WTC11 (cell line): ENCODE measurements at regions not wholly inside any gene's neighbourhood (a gene's known extent, or its start where the extent isn't known, plus 50 kb on each side); places are given as distances from the start of the nearest gene placed in this dataset.
A peak's percentile ranks its signal among the peaks of the same experiment; 100 is the strongest.

Experiments
- ATAC-seq: fragments of 200-7000 bp; cut with Tn5 transposase; 2 replicates; pipeline ENCODE4 v1.10.0; 2021; ENCODE audit warnings: mild to moderate bottlenecking, moderate library complexity
- CTCF ChIA-PET: fragments of 300-600 bp; sonication (Branson Sonifier 250); formaldehyde crosslinking; loops from one replicate; lab custom pipeline; 2021; ENCODE audit warnings: antibody characterized with exemption; lab: Charles Lee
- POLR2A ChIA-PET: fragments of 350-600 bp; sonication (Branson Sonifier 250); formaldehyde crosslinking; loops from one replicate; lab custom pipeline; 2021; ENCODE audit warnings: antibody characterized with exemption; lab: Charles Lee
- DNase-seq: peaks from one replicate; pipeline ENCODE4 v3.0.0; 2021; ENCODE audit warnings: low spot score
- H3K27ac Mint-ChIP-seq: 2 replicates; pipeline ENCODE4 v1.8.0; 2021; ENCODE audit warnings: mixed read lengths
- H3K27me3 Mint-ChIP-seq: 2 replicates; pipeline ENCODE4 v1.8.0; 2021; ENCODE audit warnings: low read depth, mild to moderate bottlenecking, moderate library complexity, mixed read lengths
- H3K36me3 Mint-ChIP-seq: 2 replicates; pipeline ENCODE4 v1.8.0; 2021; ENCODE audit warnings: mixed read lengths
- H3K4me1 Mint-ChIP-seq: 2 replicates; pipeline ENCODE4 v1.8.0; 2022; ENCODE audit warnings: mixed read lengths
- H3K4me3 Mint-ChIP-seq: 2 replicates; pipeline ENCODE4 v1.8.0; 2021; ENCODE audit warnings: mild to moderate bottlenecking, moderate library complexity, mixed read lengths
- H3K9me3 Mint-ChIP-seq: 2 replicates; pipeline ENCODE4 v1.8.0; 2021; ENCODE audit warnings: mixed read lengths
- ATF1 ChIP-seq: sonication (generic); formaldehyde crosslinking; IDR thresholded peaks from 2 replicates; pipeline ENCODE4 v1.8.1; 2023; ENCODE audit warnings: mild to moderate bottlenecking, moderate library complexity, missing genetic modification reagents
- ATF3 ChIP-seq: sonication (generic); formaldehyde crosslinking; conservative IDR thresholded peaks from 2 replicates; pipeline ENCODE4 v1.8.1; 2022; ENCODE audit warnings: mild to moderate bottlenecking, missing genetic modification reagents
- CDX4 ChIP-seq: fragments of 250-450 bp; sonication (Bioruptor Pico); IDR thresholded peaks from 2 replicates; pipeline ENCODE4 v1.9.0; 2021; ENCODE audit warnings: moderate library complexity, mild to moderate bottlenecking, inconsistent platforms, borderline replicate concordance
- EMX1 ChIP-seq: fragments of 250-450 bp; sonication (Bioruptor Pico); IDR thresholded peaks from 2 replicates; pipeline ENCODE4 v1.8.0; 2021; ENCODE audit warnings: mild to moderate bottlenecking
- FOXP1 ChIP-seq: sonication (generic); formaldehyde crosslinking; IDR thresholded peaks from 2 replicates; pipeline ENCODE4 v1.8.0; 2022; ENCODE audit warnings: missing genetic modification reagents, mild to moderate bottlenecking, moderate library complexity, borderline replicate concordance
- HMGA2 ChIP-seq: fragments of 250-450 bp; sonication (Bioruptor Pico); IDR thresholded peaks from 2 replicates; pipeline ENCODE4 v1.4.0; 2021; ENCODE audit warnings: mild to moderate bottlenecking, moderate library complexity
- JAZF1 ChIP-seq: fragments of 250-450 bp; sonication (Bioruptor Pico); IDR thresholded peaks from 2 replicates; pipeline ENCODE4 v1.9.0; 2021; ENCODE audit warnings: moderate library complexity, mild to moderate bottlenecking, inconsistent platforms
- MYBL2 ChIP-seq: sonication (generic); formaldehyde crosslinking; IDR thresholded peaks from 2 replicates; pipeline ENCODE4 v1.8.1; 2023; ENCODE audit warnings: mild to moderate bottlenecking, moderate library complexity, missing genetic modification reagents
- NFE2L1 ChIP-seq: sonication (generic); formaldehyde crosslinking; IDR thresholded peaks from 2 replicates; pipeline ENCODE4 v1.8.1; 2023; ENCODE audit warnings: missing genetic modification reagents
- NR1H2 ChIP-seq: sonication (generic); formaldehyde crosslinking; IDR thresholded peaks from 2 replicates; pipeline ENCODE4 v1.9.0; 2021; ENCODE audit warnings: mild to moderate bottlenecking, moderate library complexity, missing genetic modification reagents
- TP53 ChIP-seq: sonication (generic); formaldehyde crosslinking; IDR thresholded peaks from 2 replicates; pipeline ENCODE4 v1.8.1; 2023; ENCODE audit warnings: mild to moderate bottlenecking, missing genetic modification reagents
- ZNF138 ChIP-seq: sonication (generic); formaldehyde crosslinking; conservative IDR thresholded peaks from 2 replicates; pipeline ENCODE4 v1.8.1; 2022; ENCODE audit warnings: mild to moderate bottlenecking, moderate library complexity, missing genetic modification reagents
- ZNF219 ChIP-seq: sonication (generic); formaldehyde crosslinking; IDR thresholded peaks from 2 replicates; pipeline ENCODE4 v1.8.0; 2023; ENCODE audit warnings: missing genetic modification reagents, mild to moderate bottlenecking, borderline replicate concordance
- ZNF232 ChIP-seq: sonication (generic); formaldehyde crosslinking; IDR thresholded peaks from 2 replicates; pipeline ENCODE4 v1.8.0; 2022; ENCODE audit warnings: mild to moderate bottlenecking, missing genetic modification reagents
- ZNF671 ChIP-seq: fragments of 250-450 bp; sonication (Bioruptor Pico); IDR thresholded peaks from 2 replicates; pipeline ENCODE4 v1.8.0; 2021; ENCODE audit warnings: mild to moderate bottlenecking
- TF ChIP-seq, protein P1 (sequence below): sonication (generic); formaldehyde crosslinking; IDR thresholded peaks from 2 replicates; pipeline ENCODE4 v1.8.1; 2023; ENCODE audit warnings: mild to moderate bottlenecking, moderate library complexity, missing genetic modification reagents
- TF ChIP-seq, protein P2 (sequence below): sonication (generic); formaldehyde crosslinking; IDR thresholded peaks from 2 replicates; pipeline ENCODE4 v1.8.1; 2023; ENCODE audit warnings: mild to moderate bottlenecking, missing genetic modification reagents, moderate library complexity
- TF ChIP-seq, protein P3 (sequence below): sonication (generic); formaldehyde crosslinking; IDR thresholded peaks from 2 replicates; pipeline ENCODE4 v1.8.1; 2023; ENCODE audit warnings: mild to moderate bottlenecking, missing genetic modification reagents, moderate library complexity

GRCh38 chr18:29321561-29321960, 1144.6 kb upstream of the CDH2 start:
- TF ChIP-seq CDX4 (CRISPR knock-in tag) (no peak), EMX1 (CRISPR knock-in tag) (no peak), NR1H2 (CRISPR knock-in tag) (no peak), NFE2L1 (CRISPR knock-in tag) (no peak), TP53 (CRISPR knock-in tag) (no peak), ATF3 (CRISPR knock-in tag) (no peak), FOXP1 (no peak), ZNF138 (CRISPR knock-in tag) (no peak), JAZF1 (CRISPR knock-in tag) (no peak), MYBL2 (CRISPR knock-in tag) (no peak), ZNF671 (no peak), ZNF232 (no peak), ZNF219 (no peak)
- TF ChIP-seq, protein P1, sequence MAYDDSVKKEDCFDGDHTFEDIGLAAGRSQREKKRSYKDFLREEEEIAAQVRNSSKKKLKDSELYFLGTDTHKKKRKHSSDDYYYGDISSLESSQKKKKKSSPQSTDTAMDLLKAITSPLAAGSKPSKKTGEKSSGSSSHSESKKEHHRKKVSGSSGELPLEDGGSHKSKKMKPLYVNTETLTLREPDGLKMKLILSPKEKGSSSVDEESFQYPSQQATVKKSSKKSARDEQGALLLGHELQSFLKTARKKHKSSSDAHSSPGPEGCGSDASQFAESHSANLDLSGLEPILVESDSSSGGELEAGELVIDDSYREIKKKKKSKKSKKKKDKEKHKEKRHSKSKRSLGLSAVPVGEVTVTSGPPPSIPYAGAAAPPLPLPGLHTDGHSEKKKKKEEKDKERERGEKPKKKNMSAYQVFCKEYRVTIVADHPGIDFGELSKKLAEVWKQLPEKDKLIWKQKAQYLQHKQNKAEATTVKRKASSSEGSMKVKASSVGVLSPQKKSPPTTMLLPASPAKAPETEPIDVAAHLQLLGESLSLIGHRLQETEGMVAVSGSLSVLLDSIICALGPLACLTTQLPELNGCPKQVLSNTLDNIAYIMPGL (CRISPR knock-in tag), result no peak
- TF ChIP-seq, protein P2, sequence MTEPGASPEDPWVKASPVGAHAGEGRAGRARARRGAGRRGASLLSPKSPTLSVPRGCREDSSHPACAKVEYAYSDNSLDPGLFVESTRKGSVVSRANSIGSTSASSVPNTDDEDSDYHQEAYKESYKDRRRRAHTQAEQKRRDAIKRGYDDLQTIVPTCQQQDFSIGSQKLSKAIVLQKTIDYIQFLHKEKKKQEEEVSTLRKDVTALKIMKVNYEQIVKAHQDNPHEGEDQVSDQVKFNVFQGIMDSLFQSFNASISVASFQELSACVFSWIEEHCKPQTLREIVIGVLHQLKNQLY, result no peak
- TF ChIP-seq, protein P3, sequence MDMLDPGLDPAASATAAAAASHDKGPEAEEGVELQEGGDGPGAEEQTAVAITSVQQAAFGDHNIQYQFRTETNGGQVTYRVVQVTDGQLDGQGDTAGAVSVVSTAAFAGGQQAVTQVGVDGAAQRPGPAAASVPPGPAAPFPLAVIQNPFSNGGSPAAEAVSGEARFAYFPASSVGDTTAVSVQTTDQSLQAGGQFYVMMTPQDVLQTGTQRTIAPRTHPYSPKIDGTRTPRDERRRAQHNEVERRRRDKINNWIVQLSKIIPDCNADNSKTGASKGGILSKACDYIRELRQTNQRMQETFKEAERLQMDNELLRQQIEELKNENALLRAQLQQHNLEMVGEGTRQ (CRISPR knock-in tag), result no peak
- H3K4me1 Mint-ChIP-seq, result peaks cover 10% of the 10 kb centered on the region
- H3K27ac Mint-ChIP-seq, result no peak overlapping the region
- ATAC-seq (no peak), DNase-seq (no peak)
- H3K4me3 Mint-ChIP-seq, result no peak overlapping the region
- H3K9me3 Mint-ChIP-seq, result peaks cover 10% of the 10 kb centered on the region; the same call in 1 of the 2 replicates
- peaks cover 4% of the 10 kb centered on the region; the same call in 1 of the 2 replicates for H3K27me3 Mint-ChIP-seq
- ChIA-PET POLR2A (no interaction called here), CTCF (no interaction called here)
- H3K36me3 Mint-ChIP-seq, result no peaks in the 10 kb centered on the region

DNA sequence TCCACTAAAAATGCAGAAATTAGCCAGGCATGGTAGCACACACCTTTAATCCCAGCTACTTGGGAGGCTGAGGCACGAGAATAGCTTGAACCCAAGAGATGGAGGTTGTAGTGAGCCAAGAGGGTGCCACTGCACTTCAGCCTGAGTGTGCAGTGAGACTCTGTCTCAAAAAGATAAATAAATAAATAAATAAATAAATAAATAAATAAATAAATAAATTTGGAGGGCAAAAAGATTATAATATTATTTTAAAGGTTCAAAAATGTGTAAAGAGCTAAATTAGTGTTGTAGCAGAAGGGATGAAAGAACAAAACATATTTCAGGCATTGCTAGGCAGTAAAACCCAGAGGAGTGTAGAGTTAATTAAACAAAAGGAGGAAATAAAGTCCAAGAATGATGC, 1136.4 kb upstream of the CDH2 start:
- peak; percentile 37; the same call in 1 of the 2 replicates for TF ChIP-seq HMGA2 (CRISPR knock-in tag)
- TF ChIP-seq, protein P2, result no peak
- peaks cover 6% of the 10 kb centered on the region; the same call in 1 of the 2 replicates for H3K9me3 Mint-ChIP-seq
- H3K4me1 Mint-ChIP-seq, result no peaks in the 10 kb centered on the region
- ChIA-PET POLR2A (no interaction called here), CTCF (no interaction called here)
- H3K4me3 Mint-ChIP-seq, result no peak overlapping the region
- DNase-seq, result no peak
- no peak for ATAC-seq
- no peak overlapping the region for H3K27ac Mint-ChIP-seq
- no peaks in the 10 kb centered on the region for H3K27me3 Mint-ChIP-seq
- no peaks in the 10 kb centered on the region for H3K36me3 Mint-ChIP-seq

- H3K4me1 Mint-ChIP-seq, result no peaks in the 10 kb centered on the region
Observed at GRCh38 chr18:29311580-29311979, 1134.7 kb upstream of the CDH2 start.

More at GRCh38 chr18:29311580-29311979, 1134.7 kb upstream of the CDH2 start:
- H3K4me3 Mint-ChIP-seq, result no peak overlapping the region
- no peak overlapping the region for H3K27ac Mint-ChIP-seq
- ATAC-seq (no peak), DNase-seq (no peak)
- no peaks in the 10 kb centered on the region for H3K9me3 Mint-ChIP-seq
- no peaks in the 10 kb centered on the region for H3K27me3 Mint-ChIP-seq
- no peaks in the 10 kb centered on the region for H3K36me3 Mint-ChIP-seq
- ChIA-PET CTCF (no interaction called here), POLR2A (no interaction called here)
- TF ChIP-seq ATF1 (CRISPR knock-in tag) (no peak), MYBL2 (CRISPR knock-in tag) (no peak)
